ENCODE measurements at regions not wholly inside any gene's neighbourhood (a gene's known extent, or its start where the extent isn't known, plus 50 kb on each side); places are given as distances from the start of the nearest gene placed in this dataset.

DNA sequence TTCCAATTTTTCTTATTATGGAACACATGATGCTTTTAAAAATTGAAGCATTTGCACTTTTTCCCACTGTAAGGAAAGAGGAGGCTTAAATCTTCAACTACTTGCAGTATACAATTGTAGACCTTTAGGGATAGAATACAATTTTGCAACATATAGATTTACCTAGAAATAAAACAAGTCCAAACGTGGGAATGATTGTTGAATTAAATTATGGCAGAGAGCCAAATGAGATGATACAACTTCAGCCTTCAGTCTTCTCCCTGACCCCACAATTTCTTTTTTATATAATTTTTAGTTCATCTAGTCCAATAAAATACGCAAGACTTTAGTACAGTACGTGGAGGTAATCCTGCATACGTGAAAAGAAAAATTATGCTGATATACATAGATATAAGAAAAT is 666.5 kb downstream of the SLC16A7 start:
- 58% methylated on average over 4 of the region's 4 CpGs for WGBS
- no peak for DNase-seq (ENCODE audit: low spot score)
- Histone ChIP-seq H3K36me3 (no peaks in the 10 kb centered on the region), H3K4me3 (no peak overlapping the region), H3K4me1 (replicated peaks) (no peaks in the 10 kb centered on the region), H3K27ac (no peak overlapping the region), H3K9me3 (no peaks in the 10 kb centered on the region), H3K27me3 (replicated peaks; ENCODE audit: insufficient read depth) (no peaks in the 10 kb centered on the region)
- TF ChIP-seq CTCF (IDR thresholded peaks at IDR 0.05) = no peak
- TF ChIP-seq POLR2AphosphoS5 (IDR thresholded peaks at IDR 0.05) = no peak
- TF ChIP-seq POLR2A (IDR thresholded peaks at IDR 0.05) = no peak
- intact Hi-C loops (cut with DNase I) = no loop called here

GRCh38 chr12:60263161-60263560 is 667.3 kb downstream of the SLC16A7 start:
- intact Hi-C loops (cut with DNase I) = no loop called here
- no peak for DNase-seq (ENCODE audit: low spot score)
- Histone ChIP-seq H3K36me3 (no peaks in the 10 kb centered on the region), H3K27ac (no peak overlapping the region), H3K4me3 (no peak overlapping the region), H3K9me3 (no peaks in the 10 kb centered on the region), H3K27me3 (replicated peaks; ENCODE audit: insufficient read depth) (no peaks in the 10 kb centered on the region), H3K4me1 (replicated peaks) (no peaks in the 10 kb centered on the region)
- TF ChIP-seq CTCF (IDR thresholded peaks at IDR 0.05) (no peak), POLR2AphosphoS5 (IDR thresholded peaks at IDR 0.05) (no peak), POLR2A (IDR thresholded peaks at IDR 0.05) (no peak)

DNA sequence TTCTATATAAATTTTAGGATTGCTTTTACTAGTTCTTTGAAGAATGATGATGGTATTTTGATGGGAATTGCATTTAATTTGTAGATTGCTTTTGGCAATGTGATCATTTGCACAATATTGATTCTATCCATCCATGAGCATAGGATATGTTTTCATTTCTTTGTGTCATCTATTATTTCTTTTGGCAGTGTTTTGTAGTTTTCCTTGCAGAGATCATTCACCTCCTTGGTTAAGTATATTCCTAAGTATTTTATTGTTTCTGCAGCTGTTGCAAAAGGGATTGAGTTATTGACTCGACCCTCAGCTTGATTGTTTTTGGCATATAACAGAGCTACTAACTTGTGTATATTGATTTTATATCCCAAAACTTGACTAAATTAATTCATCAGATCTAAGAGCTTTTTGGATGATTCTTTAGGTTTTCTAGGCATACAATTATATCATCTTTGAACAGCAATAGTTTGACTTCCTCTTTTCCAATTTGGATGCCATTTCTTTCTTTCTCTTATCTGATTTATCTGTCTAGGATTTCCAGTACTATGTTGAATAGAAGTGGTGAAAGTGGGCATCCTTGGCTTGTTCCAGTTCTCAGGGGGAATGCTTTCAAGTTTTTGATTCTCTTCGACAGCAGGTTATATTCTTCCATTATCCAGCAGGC is 668.1 kb downstream of the SLC16A7 start:
- no peak overlapping the region for H3K27ac ChIP-seq

GRCh38 chr12:60265741-60266140 is 669.9 kb downstream of the SLC16A7 start:
- Histone ChIP-seq H3K27me3 (replicated peaks; ENCODE audit: insufficient read depth) (no peaks in the 10 kb centered on the region), H3K27ac (no peak overlapping the region), H3K36me3 (no peaks in the 10 kb centered on the region), H3K9me3 (no peaks in the 10 kb centered on the region), H3K4me3 (no peak overlapping the region), H3K4me1 (replicated peaks) (no peaks in the 10 kb centered on the region)
- 33% methylated on average over 1 of the region's 1 CpG for WGBS
- TF ChIP-seq POLR2A (IDR thresholded peaks at IDR 0.05) = no peak
- no peak for TF ChIP-seq CTCF (IDR thresholded peaks at IDR 0.05)
- TF ChIP-seq POLR2AphosphoS5 (IDR thresholded peaks at IDR 0.05) = no peak
- intact Hi-C loops (cut with DNase I) = no loop called here
- no peak for DNase-seq (ENCODE audit: low spot score)

More for the DNA sequence above, 668.1 kb downstream of the SLC16A7 start:
- intact Hi-C loops (cut with DNase I) = no loop called here
- TF ChIP-seq POLR2AphosphoS5 (IDR thresholded peaks at IDR 0.05) = no peak
- TF ChIP-seq CTCF (IDR thresholded peaks at IDR 0.05) = no peak
- no peak for TF ChIP-seq POLR2A (IDR thresholded peaks at IDR 0.05)
- no peak for DNase-seq (ENCODE audit: low spot score)
- WGBS = 86% methylated on average over 2 of the region's 2 CpGs
- Histone ChIP-seq H3K36me3 (no peaks in the 10 kb centered on the region), H3K9me3 (no peaks in the 10 kb centered on the region), H3K4me3 (no peak overlapping the region), H3K4me1 (replicated peaks) (no peaks in the 10 kb centered on the region), H3K27me3 (replicated peaks; ENCODE audit: insufficient read depth) (no peaks in the 10 kb centered on the region)

GRCh38 chr12:60266381-60266852 is 670.6 kb downstream of the SLC16A7 start:
- DNase-seq (ENCODE audit: low spot score) = no peak
- Histone ChIP-seq H3K9me3 (no peaks in the 10 kb centered on the region), H3K27me3 (replicated peaks; ENCODE audit: insufficient read depth) (no peaks in the 10 kb centered on the region), H3K36me3 (no peaks in the 10 kb centered on the region), H3K27ac (no peak overlapping the region), H3K4me1 (replicated peaks) (no peaks in the 10 kb centered on the region), H3K4me3 (no peak overlapping the region)
- WGBS = 74% methylated on average over 4 of the region's 4 CpGs
- TF ChIP-seq CTCF (IDR thresholded peaks at IDR 0.05) = no peak
- TF ChIP-seq POLR2AphosphoS5 (IDR thresholded peaks at IDR 0.05) = no peak
- no peak for TF ChIP-seq POLR2A (IDR thresholded peaks at IDR 0.05)
- intact Hi-C loops (cut with DNase I) = no loop called here

Measured in prostate gland (tissue), 2 donors.